Smooth muscle cell (in vitro differentiated cells): ENCODE measurements at regions not wholly inside any gene's neighbourhood (a gene's known extent, or its start where the extent isn't known, plus 50 kb on each side); places are given as distances from the start of the nearest gene placed in this dataset.

Experiments
- DNase-seq: peaks from one replicate; lab custom pipeline; 2025; ENCODE audit not compliant: unreplicated experiment; lab: John Stamatoyannopoulos, UW
- H2AFZ ChIP-seq: fragments of 200-600 bp; sonication (generic); 2 replicates; pipeline ENCODE4 v1.6.0; 2016; ENCODE audit warnings: antibody characterized with exemption, low read depth, mild to moderate bottlenecking
- H3F3A ChIP-seq: fragments of 200-600 bp; sonication (generic); 2 replicates; pipeline ENCODE4 v1.6.0; 2017; ENCODE audit warnings: antibody characterized with exemption, low read depth
- H3K27ac ChIP-seq: fragments of 200-600 bp; sonication (generic); 2 replicates; pipeline ENCODE4 v1.5.1; 2016; ENCODE audit warnings: low read depth, mild to moderate bottlenecking
- H3K27me3 ChIP-seq: fragments of 200-600 bp; sonication (generic); 2 replicates; pipeline ENCODE4 v1.6.1; 2016; ENCODE audit warnings: low read depth, mild to moderate bottlenecking
- H3K36me3 ChIP-seq: fragments of 200-600 bp; sonication (generic); 2 replicates; pipeline ENCODE4 v1.5.1; 2016; ENCODE audit warnings: low read depth
- H3K4me1 ChIP-seq: fragments of 200-600 bp; sonication (generic); 2 replicates; pipeline ENCODE4 v1.5.1; 2016; ENCODE audit warnings: low read depth
- H3K4me2 ChIP-seq: fragments of 200-600 bp; sonication (generic); 2 replicates; pipeline ENCODE4 v1.6.0; 2016; ENCODE audit warnings: mild to moderate bottlenecking
- H3K4me3 ChIP-seq: fragments of 200-600 bp; sonication (generic); 2 replicates; pipeline ENCODE4 v1.5.1; 2016; ENCODE audit warnings: mild to moderate bottlenecking
- H3K79me2 ChIP-seq: fragments of 200-600 bp; sonication (generic); 2 replicates; pipeline ENCODE4 v1.6.0; 2016; ENCODE audit warnings: low read depth, mild to moderate bottlenecking
- H3K9ac ChIP-seq: fragments of 200-600 bp; sonication (generic); 2 replicates; pipeline ENCODE4 v1.6.0; 2016; ENCODE audit warnings: low read depth
- H3K9me3 ChIP-seq: fragments of 200-600 bp; sonication (generic); replicated peaks from 2 replicates; pipeline ENCODE4 v1.5.1; 2016; ENCODE audit warnings: low read depth
- H4K20me1 ChIP-seq: fragments of 200-600 bp; sonication (generic); 2 replicates; pipeline ENCODE4 v1.6.0; 2016; ENCODE audit warnings: low read depth
- WGBS: methylation state at CpG from one replicate; pipeline ENCODE4 v1.1.7; 2016; ENCODE audit warnings: low lambda C conversion rate; 5-methylcytosine and 5-hydroxymethylcytosine counted together
- TF ChIP-seq, protein P1 (sequence below): fragments of 200-600 bp; sonication (generic); IDR thresholded peaks from 2 replicates; pipeline ENCODE4 v1.5.1; 2017; ENCODE audit warnings: borderline replicate concordance, mild to moderate bottlenecking, antibody characterized with exemption; ENCODE audit not compliant: insufficient read depth, poor library complexity, severe bottlenecking

GRCh38 chr5:101482931-101483330, 579.8 kb upstream of the ST8SIA4 start:
- Histone ChIP-seq H3K4me2 (no peak overlapping the region), H3K27me3 (no peaks in the 10 kb centered on the region), H3K36me3 (no peaks in the 10 kb centered on the region), H3K4me3 (no peak overlapping the region), H3K9me3 (no peaks in the 10 kb centered on the region), H3F3A (no peaks in the 10 kb centered on the region), H3K9ac (no peak overlapping the region), H3K27ac (no peak overlapping the region), H4K20me1 (no peaks in the 10 kb centered on the region), H3K4me1 (no peaks in the 10 kb centered on the region), H2AFZ (no peak overlapping the region), H3K79me2 (no peaks in the 10 kb centered on the region)
- DNase-seq: no peak
- TF ChIP-seq, protein P1, sequence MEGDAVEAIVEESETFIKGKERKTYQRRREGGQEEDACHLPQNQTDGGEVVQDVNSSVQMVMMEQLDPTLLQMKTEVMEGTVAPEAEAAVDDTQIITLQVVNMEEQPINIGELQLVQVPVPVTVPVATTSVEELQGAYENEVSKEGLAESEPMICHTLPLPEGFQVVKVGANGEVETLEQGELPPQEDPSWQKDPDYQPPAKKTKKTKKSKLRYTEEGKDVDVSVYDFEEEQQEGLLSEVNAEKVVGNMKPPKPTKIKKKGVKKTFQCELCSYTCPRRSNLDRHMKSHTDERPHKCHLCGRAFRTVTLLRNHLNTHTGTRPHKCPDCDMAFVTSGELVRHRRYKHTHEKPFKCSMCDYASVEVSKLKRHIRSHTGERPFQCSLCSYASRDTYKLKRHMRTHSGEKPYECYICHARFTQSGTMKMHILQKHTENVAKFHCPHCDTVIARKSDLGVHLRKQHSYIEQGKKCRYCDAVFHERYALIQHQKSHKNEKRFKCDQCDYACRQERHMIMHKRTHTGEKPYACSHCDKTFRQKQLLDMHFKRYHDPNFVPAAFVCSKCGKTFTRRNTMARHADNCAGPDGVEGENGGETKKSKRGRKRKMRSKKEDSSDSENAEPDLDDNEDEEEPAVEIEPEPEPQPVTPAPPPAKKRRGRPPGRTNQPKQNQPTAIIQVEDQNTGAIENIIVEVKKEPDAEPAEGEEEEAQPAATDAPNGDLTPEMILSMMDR: no peak
- WGBS: 55% methylated on average over 3 of the region's 3 CpGs

GRCh38 chr5:101473483-101473882, 570.4 kb upstream of the ST8SIA4 start:
- Histone ChIP-seq H3K4me2 (no peak overlapping the region), H2AFZ (no peak overlapping the region), H3F3A (no peaks in the 10 kb centered on the region), H3K27me3 (no peaks in the 10 kb centered on the region), H3K4me3 (no peak overlapping the region), H3K79me2 (no peaks in the 10 kb centered on the region), H3K36me3 (no peaks in the 10 kb centered on the region), H3K27ac (no peak overlapping the region), H4K20me1 (no peaks in the 10 kb centered on the region), H3K9me3 (no peaks in the 10 kb centered on the region), H3K4me1 (peaks cover 5% of the 10 kb centered on the region), H3K9ac (no peak overlapping the region)
- DNase-seq: no peak
- TF ChIP-seq, protein P1: no peak
- 29% methylated on average over 1 of the region's 1 CpG for WGBS

DNA sequence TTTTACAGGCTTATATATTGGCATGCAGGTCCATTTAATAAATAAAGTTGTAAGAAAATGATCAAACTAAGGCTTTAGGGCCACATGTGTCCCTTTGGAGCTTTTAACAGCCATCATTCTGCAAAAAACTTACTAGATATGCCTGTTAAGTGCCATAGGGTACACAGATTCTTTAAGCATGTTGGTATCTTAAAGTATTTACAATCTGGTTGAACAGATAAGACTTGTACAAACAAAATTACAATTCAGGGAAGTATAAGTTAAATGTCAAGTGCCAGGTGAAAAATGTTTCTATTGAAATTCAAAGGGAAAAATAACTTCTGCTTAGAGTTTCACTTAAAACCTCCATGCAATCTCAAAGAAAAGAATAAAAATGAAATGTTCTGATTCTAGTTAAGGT, 558.4 kb upstream of the ST8SIA4 start:
- H2AFZ ChIP-seq: no peak overlapping the region
- no peaks in the 10 kb centered on the region for H3K79me2 ChIP-seq
- no peak overlapping the region for H3K27ac ChIP-seq
- no peaks in the 10 kb centered on the region for H3K4me1 ChIP-seq
- H3K4me3 ChIP-seq: no peak overlapping the region
- no peak for DNase-seq
- H3K36me3 ChIP-seq: no peaks in the 10 kb centered on the region
- no peak overlapping the region for H3K9ac ChIP-seq
- no peaks in the 10 kb centered on the region for H4K20me1 ChIP-seq
- no peaks in the 10 kb centered on the region for H3K9me3 ChIP-seq
- H3K4me2 ChIP-seq: no peak overlapping the region
- no peaks in the 10 kb centered on the region for H3F3A ChIP-seq
- no peaks in the 10 kb centered on the region for H3K27me3 ChIP-seq
- TF ChIP-seq, protein P1: no peak

DNA sequence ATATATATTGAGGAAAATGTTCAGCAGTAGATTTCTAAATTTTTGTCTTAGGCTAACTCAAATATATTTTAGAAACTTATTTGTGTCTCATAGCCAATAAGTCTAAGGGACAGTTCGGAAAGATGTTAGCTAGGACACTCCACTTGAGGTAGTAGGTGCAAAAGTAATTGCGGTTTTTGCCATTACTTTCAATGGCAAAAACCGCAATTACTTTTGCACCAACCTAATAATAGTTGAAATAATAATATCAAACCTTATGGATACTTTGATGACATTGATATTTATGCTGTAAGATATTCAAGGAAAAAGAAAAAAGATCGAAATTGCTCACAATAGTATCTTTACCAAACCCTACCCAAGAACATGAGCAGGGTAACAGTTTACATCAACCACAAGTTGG, 555.5 kb upstream of the ST8SIA4 start:
- H3K79me2 ChIP-seq: no peaks in the 10 kb centered on the region
- no peak for DNase-seq

More for the DNA sequence above, 555.5 kb upstream of the ST8SIA4 start:
- Histone ChIP-seq H2AFZ (no peak overlapping the region), H3K4me3 (no peak overlapping the region), H3K4me1 (no peaks in the 10 kb centered on the region), H3K4me2 (no peak overlapping the region), H3K9ac (no peak overlapping the region), H4K20me1 (no peaks in the 10 kb centered on the region), H3K9me3 (no peaks in the 10 kb centered on the region), H3F3A (no peaks in the 10 kb centered on the region), H3K36me3 (no peaks in the 10 kb centered on the region), H3K27ac (no peak overlapping the region), H3K27me3 (no peaks in the 10 kb centered on the region)
- 87% methylated on average over 4 of the region's 4 CpGs for WGBS
- TF ChIP-seq, protein P1: no peak
